ENCODE measurements at regions not wholly inside any gene's neighbourhood (a gene's known extent, or its start where the extent isn't known, plus 50 kb on each side); places are given as distances from the start of the nearest gene placed in this dataset.

- TF ChIP-seq REST (IDR thresholded peaks at IDR 0.05; ENCODE audit: low read depth) (no peak), POLR2A (IDR thresholded peaks at IDR 0.05; ENCODE audit: borderline replicate concordance, extremely low read depth, insufficient read depth, insufficient read length) (no peak), SP1 (IDR thresholded peaks at IDR 0.05; ENCODE audit: low read depth) (no peak), EZH2phosphoT487 (IDR thresholded peaks at IDR 0.05; ENCODE audit: borderline replicate concordance) (no peak), SIN3A (IDR thresholded peaks at IDR 0.05; ENCODE audit: low read depth) (no peak), CEBPB (IDR thresholded peaks at IDR 0.05; ENCODE audit: low read depth) (no peak), EGR1 (IDR thresholded peaks at IDR 0.05; ENCODE audit: low read depth) (no peak), ZFX (IDR thresholded peaks at IDR 0.05) (no peak)
Measured at GRCh38 chr5:100306000-100306399, 229.2 kb upstream of the FAM174A start (continued).

GRCh38 chr5:100303216-100303615, 232.0 kb upstream of the FAM174A start:
- intact Hi-C loops (cut with micrococcal nuclease) = no loop called here
- ChIA-PET POLR2A (no interaction called here), CTCF (no interaction called here), RAD21 (ENCODE audit: low non-redundant PET in 1 of 2, low total read pairs in 2 of 2, uncharacterized antibody in 2 of 2, unreplicated experiment in 2 of 2) (no interaction called here)
- Histone ChIP-seq H3K27ac (ENCODE audit: low read depth, low read length) (no peak overlapping the region), H3K4me2 (ENCODE audit: low read length) (no peak overlapping the region), H2AFZ (ENCODE audit: low read depth, low read length, poor library complexity, severe bottlenecking) (no peak overlapping the region), H3K36me3 (ENCODE audit: control insufficient read depth in 1 of 2, insufficient read depth in 2 of 2, low read length in 2 of 2) (no peaks in the 10 kb centered on the region), H3K79me2 (ENCODE audit: insufficient read depth, low read length) (no peaks in the 10 kb centered on the region), H3K4me3 (replicated peaks in 1 of 2; ENCODE audit: low read depth in 1 of 2, low read length in 2 of 2) (no peak overlapping the region), H3K9me3 (ENCODE audit: control insufficient read depth in 1 of 2, insufficient read depth in 1 of 2, low read depth in 1 of 2, low read length in 2 of 2) (no peaks in the 10 kb centered on the region), H3K27me3 (ENCODE audit: insufficient read depth, low read length) (no peaks in the 10 kb centered on the region), H4K20me1 (ENCODE audit: insufficient read depth) (no peaks in the 10 kb centered on the region), H3K9me2 (ENCODE audit: insufficient read depth) (no peaks in the 10 kb centered on the region), H3K4me1 (ENCODE audit: control insufficient read depth in 1 of 2, insufficient read depth in 2 of 2, low read length in 2 of 2) (no peaks in the 10 kb centered on the region), H3K9ac (ENCODE audit: low read length) (no peak overlapping the region)
- DNase-seq (ENCODE audit: low read depth, low spot score) = no peak
- BruUV-seq (replicated peaks) = no TSS peak
- no peak for ATAC-seq
- TF ChIP-seq ELF1 (IDR thresholded peaks at IDR 0.05; ENCODE audit: borderline replicate concordance, low read depth) = no peak
- no peak for TF ChIP-seq MAX (IDR thresholded peaks at IDR 0.05)
- TF ChIP-seq EZH2phosphoT487 (IDR thresholded peaks at IDR 0.05; ENCODE audit: borderline replicate concordance) = no peak
- TF ChIP-seq REST (IDR thresholded peaks at IDR 0.05; ENCODE audit: low read depth) = no peak
- no peak for TF ChIP-seq SRF (IDR thresholded peaks at IDR 0.05; ENCODE audit: low read depth)
- TF ChIP-seq FOSL1 (IDR thresholded peaks at IDR 0.05; ENCODE audit: low read depth) = no peak
- TF ChIP-seq POLR2AphosphoS5 (IDR thresholded peaks at IDR 0.05; ENCODE audit: low read depth, low read length) = no peak
- no peak for TF ChIP-seq CBX3 (IDR thresholded peaks at IDR 0.05; ENCODE audit: low read depth)
- no peak for TF ChIP-seq ATF3 (IDR thresholded peaks at IDR 0.05)
- no peak for TF ChIP-seq SIN3A (IDR thresholded peaks at IDR 0.05; ENCODE audit: low read depth)
- no peak for TF ChIP-seq TCF7L2 (IDR thresholded peaks at IDR 0.05; ENCODE audit: borderline replicate concordance, extremely low read depth, insufficient read depth, insufficient read length)
- no peak for TF ChIP-seq CTCF (IDR thresholded peaks at IDR 0.05 in 2 of 3, conservative IDR thresholded peaks at IDR 0.05 in 1 of 3; ENCODE audit: borderline replicate concordance in 1 of 3, insufficient read depth in 1 of 3, low read depth in 2 of 3, low read length in 2 of 3)
- no peak for TF ChIP-seq POLR2A (IDR thresholded peaks at IDR 0.05; ENCODE audit: borderline replicate concordance, extremely low read depth, insufficient read depth, insufficient read length)
- TF ChIP-seq CEBPB (IDR thresholded peaks at IDR 0.05; ENCODE audit: low read depth) = no peak
